Karpas-422 (cell line): ENCODE measurements at regions not wholly inside any gene's neighbourhood (a gene's known extent, or its start where the extent isn't known, plus 50 kb on each side); places are given as distances from the start of the nearest gene placed in this dataset.
"Not testable (repeated sequence)": the region's sequence is repeated elsewhere in the genome, so short reads cannot be mapped to it uniquely, and the experiment has no call there.

Source experiments
- DNase-seq: peaks from one replicate; pipeline ENCODE4 v3.0.0-alpha.2; 2015
- H2AFZ ChIP-seq: fragments of 200-600 bp; sonication (generic); 2 replicates; pipeline ENCODE4 v1.6.1; 2014; ENCODE audit warnings: antibody characterized with exemption, low read length, mixed read lengths
- H3K27ac ChIP-seq: fragments of 200-600 bp; sonication (generic); 2 replicates; pipeline ENCODE4 v1.5.1; 2014; ENCODE audit warnings: mild to moderate bottlenecking, low read length, moderate library complexity
- H3K27me3 ChIP-seq: fragments of 200-600 bp; sonication (generic); 2 replicates; pipeline ENCODE4 v1.6.1; 2014; ENCODE audit warnings: low read length, mixed read lengths
- H3K36me3 ChIP-seq: fragments of 200-600 bp; sonication (generic); 2 replicates; pipeline ENCODE4 v1.6.1; 2014; ENCODE audit warnings: low read length, mixed read lengths; ENCODE audit not compliant: insufficient read depth
- H3K4me1 ChIP-seq: fragments of 200-600 bp; sonication (generic); 2 replicates; pipeline ENCODE4 v1.6.1; 2014; ENCODE audit warnings: mild to moderate bottlenecking, low read length, mixed read lengths
- H3K4me2 ChIP-seq: fragments of 200-600 bp; sonication (generic); 2 replicates; pipeline ENCODE4 v1.6.1; 2014; ENCODE audit warnings: low read length, low read depth, mild to moderate bottlenecking; ENCODE audit not compliant: poor library complexity, severe bottlenecking
- H3K4me3 ChIP-seq: fragments of 200-600 bp; sonication (generic); 2 replicates; pipeline ENCODE4 v1.5.1; 2014; ENCODE audit warnings: mild to moderate bottlenecking, antibody characterized with exemption, low read length, mixed read lengths
- H3K79me2 ChIP-seq: fragments of 200-600 bp; sonication (generic); 2 replicates; pipeline ENCODE4 v1.6.1; 2014; ENCODE audit warnings: mild to moderate bottlenecking, low read length, mixed read lengths
- H3K9ac ChIP-seq: fragments of 200-600 bp; sonication (generic); 2 replicates; pipeline ENCODE4 v1.6.0; 2014; ENCODE audit warnings: low read length
- H3K9me2 ChIP-seq: fragments of 200-600 bp; sonication (generic), shearing (Covaris generic); replicated peaks from 2 replicates; pipeline ENCODE4 v1.6.0; 2014; ENCODE audit warnings: mild to moderate bottlenecking, low read length, moderate library complexity; ENCODE audit not compliant: insufficient read depth
- H3K9me3 ChIP-seq: fragments of 300-700, 200-600 bp; sonication (generic); 2 replicates; pipeline ENCODE4 v1.6.1; 2014; ENCODE audit warnings: low read length, mixed read lengths
- H4K20me1 ChIP-seq: fragments of 200-600 bp; sonication (generic); 2 replicates; pipeline ENCODE4 v1.6.1; 2014; ENCODE audit warnings: mild to moderate bottlenecking, antibody characterized with exemption, low read length, low read depth; ENCODE audit not compliant: insufficient read depth

DNA sequence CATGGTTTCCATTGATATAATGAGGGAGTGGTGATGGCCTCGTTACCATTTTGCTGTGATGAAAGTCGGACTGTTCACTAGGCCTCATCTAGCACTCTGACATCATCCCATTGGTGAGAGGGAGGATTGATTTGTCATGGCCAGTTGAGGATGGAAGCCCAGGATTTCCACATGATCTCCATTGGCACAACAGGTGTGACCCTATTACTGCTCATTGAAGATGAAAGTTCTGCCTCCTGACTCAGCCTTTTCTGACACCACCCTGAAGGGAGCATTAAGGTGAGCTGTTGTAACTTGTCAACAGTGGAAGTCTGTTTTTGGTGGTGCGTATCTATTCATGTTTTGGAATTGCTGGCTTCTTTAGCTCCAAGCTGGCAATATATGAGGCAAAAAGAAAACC, 144.2 kb downstream of the PABPC4L start:
- Histone ChIP-seq H3K9me2 (no peaks in the 10 kb centered on the region), H4K20me1 (no peaks in the 10 kb centered on the region), H2AFZ (no peak overlapping the region), H3K4me1 (no peaks in the 10 kb centered on the region), H3K9me3 (peaks cover 10% of the 10 kb centered on the region), H3K27me3 (no peaks in the 10 kb centered on the region), H3K4me3 (no peak overlapping the region), H3K36me3 (no peaks in the 10 kb centered on the region), H3K79me2 (no peaks in the 10 kb centered on the region), H3K9ac (no peak overlapping the region), H3K4me2 (no peak overlapping the region), H3K27ac (no peak overlapping the region)
- DNase-seq, result no peak

DNA sequence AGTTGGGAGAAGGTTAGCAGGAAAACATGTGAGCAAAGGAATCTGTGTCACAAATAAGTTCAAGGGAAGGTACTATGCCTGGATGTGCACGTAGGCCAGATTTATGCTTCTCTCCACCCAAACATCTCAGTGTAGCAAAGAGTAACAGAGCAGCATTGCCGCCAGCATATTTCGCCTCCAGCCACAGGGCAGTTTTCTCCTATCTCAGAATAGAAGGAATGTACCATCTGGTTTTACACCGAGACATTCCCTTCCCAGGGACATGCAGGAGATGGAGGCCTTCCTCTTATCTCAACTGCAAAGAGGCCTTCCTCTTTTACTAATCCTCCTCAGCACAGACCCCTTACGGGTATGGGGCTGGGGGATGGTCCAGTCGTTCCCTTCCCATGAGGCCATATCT, 155.4 kb downstream of the PABPC4L start:
- H3K79me2 ChIP-seq, H3K9ac ChIP-seq, H3K27ac ChIP-seq, H3K9me3 ChIP-seq, H3K4me1 ChIP-seq, H3K4me2 ChIP-seq, H3K27me3 ChIP-seq, H2AFZ ChIP-seq, H3K36me3 ChIP-seq, H3K4me3 ChIP-seq, H3K9me2 ChIP-seq, H4K20me1 ChIP-seq, DNase-seq: not testable (repeated sequence)

DNA sequence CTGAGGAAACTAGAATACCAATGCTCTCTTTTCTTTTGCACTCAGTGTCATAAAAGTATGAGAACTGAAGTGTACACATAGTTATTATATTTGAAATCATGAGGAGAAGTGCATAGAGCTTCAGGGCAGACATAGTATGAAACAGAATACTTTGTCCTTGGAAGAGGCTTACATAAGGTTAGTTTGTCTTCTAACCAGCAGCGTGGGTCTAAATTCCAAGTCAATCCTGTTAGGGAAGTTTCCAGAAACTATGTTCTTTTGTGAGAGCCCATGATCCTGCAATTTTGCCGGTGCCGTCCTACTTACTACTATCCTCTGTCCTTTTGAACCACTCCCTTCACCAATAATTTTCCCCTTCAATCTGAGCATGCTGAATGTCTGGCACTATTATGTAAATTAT, 156.2 kb downstream of the PABPC4L start:
- Histone ChIP-seq H3K27ac (no peak overlapping the region), H4K20me1 (no peaks in the 10 kb centered on the region), H3K4me1 (no peaks in the 10 kb centered on the region), H3K4me3 (no peak overlapping the region), H3K36me3 (no peaks in the 10 kb centered on the region), H3K9me3 (no peaks in the 10 kb centered on the region), H3K4me2 (no peak overlapping the region), H3K9me2 (no peaks in the 10 kb centered on the region), H3K27me3 (no peaks in the 10 kb centered on the region), H3K79me2 (no peaks in the 10 kb centered on the region), H3K9ac (no peak overlapping the region), H2AFZ (no peak overlapping the region)
- DNase-seq, result no peak

DNA sequence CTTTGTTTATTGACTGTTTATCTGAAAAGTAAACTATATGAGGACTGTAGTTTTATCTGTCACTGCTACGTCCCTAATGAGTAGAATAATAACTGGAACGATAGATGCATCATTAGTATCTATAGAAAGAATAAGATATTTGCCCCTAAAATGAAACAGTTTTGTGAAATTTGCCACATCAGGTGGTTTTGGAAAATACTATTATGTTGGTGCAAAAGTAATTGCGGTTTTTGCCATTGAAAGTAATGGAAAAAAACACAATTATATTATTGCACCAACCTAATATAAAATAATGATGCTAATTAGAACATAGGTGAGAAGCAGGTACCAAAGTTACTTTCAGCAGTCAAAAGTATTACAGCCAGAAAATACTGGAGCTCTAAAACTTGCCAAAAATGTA, 158.3 kb downstream of the PABPC4L start:
- Histone ChIP-seq H3K4me3 (no peak overlapping the region), H3K4me1 (no peaks in the 10 kb centered on the region), H3K27ac (no peak overlapping the region), H3K9ac (no peak overlapping the region), H3K4me2 (no peak overlapping the region), H4K20me1 (no peaks in the 10 kb centered on the region), H3K9me2 (no peaks in the 10 kb centered on the region), H3K36me3 (no peaks in the 10 kb centered on the region), H2AFZ (no peak overlapping the region), H3K79me2 (no peaks in the 10 kb centered on the region), H3K9me3 (no peaks in the 10 kb centered on the region), H3K27me3 (no peaks in the 10 kb centered on the region)
- DNase-seq, result no peak

DNA sequence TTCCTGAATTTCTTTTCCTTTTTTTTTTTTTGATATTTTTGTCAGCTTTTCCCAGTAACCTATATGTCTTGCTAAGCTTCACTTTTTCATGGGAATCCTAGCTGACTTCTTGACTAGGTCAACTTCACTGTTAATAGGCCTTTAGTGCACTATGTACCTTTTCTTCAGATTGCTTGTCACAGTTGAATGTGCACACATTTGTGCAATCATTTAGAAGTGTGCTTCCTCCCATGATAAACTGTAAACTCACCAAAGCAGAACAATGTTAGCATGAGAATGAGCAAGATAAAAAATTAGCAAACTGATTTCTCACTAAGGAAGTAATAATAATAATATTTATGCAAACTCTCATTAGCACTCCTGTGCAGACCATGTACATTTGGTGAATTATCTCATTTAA, 173.2 kb downstream of the PABPC4L start:
- no peaks in the 10 kb centered on the region for H3K79me2 ChIP-seq
- H3K4me3 ChIP-seq, result no peak overlapping the region
- H3K27ac ChIP-seq, result no peak overlapping the region
- no peaks in the 10 kb centered on the region for H4K20me1 ChIP-seq
- H2AFZ ChIP-seq, result no peak overlapping the region
- H3K27me3 ChIP-seq, result no peaks in the 10 kb centered on the region
- no peak overlapping the region for H3K9ac ChIP-seq
- no peaks in the 10 kb centered on the region; the same call in 1 of the 2 replicates for H3K4me1 ChIP-seq
- H3K4me2 ChIP-seq, result no peak overlapping the region
- no peaks in the 10 kb centered on the region for H3K36me3 ChIP-seq
- no peaks in the 10 kb centered on the region for H3K9me3 ChIP-seq
- no peak for DNase-seq
- H3K9me2 ChIP-seq, result no peaks in the 10 kb centered on the region

DNA sequence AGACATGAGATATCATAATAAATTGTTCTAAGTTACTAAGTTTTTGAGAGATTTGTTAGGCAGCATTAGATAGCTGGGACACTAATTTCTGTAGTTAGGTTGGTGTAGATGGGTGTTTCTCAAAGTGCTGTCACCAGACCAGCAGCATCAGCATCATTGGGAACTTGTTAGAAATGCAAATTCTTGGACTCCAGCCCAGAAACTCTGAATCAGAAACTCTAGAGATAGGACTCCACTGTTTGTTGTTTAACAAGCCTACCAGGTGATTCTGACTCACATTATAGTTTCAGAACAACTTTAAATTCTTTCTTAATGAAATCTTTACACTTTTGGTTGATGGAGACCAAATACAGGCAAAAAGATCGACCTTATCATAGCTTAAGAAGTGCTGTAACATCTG, 173.7 kb downstream of the PABPC4L start:
- Histone ChIP-seq H3K79me2 (no peaks in the 10 kb centered on the region), H2AFZ (peak overlapping the region; percentile 50; the same call in 1 of the 2 replicates), H3K9ac (no peak overlapping the region)

DNA sequence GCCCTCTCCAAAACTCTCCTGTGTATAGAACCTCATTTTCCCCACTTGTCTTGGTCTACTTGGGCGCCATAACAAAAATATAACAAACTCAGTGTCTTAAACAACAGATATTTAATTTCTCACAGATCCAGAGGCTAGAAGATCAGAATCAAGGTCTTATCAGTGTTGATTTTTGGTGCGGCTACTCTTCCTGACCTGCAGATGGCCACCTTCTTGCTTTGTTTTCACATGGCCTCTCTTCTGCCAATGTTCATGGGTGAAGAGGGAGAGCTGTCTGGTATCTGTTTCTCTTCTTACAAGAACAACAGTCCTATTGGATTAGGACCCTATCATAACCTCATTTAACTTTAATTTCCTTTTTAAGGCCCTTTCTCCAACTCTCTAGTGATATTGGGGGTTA, 177.3 kb downstream of the PABPC4L start:
- no peaks in the 10 kb centered on the region for H3K9me2 ChIP-seq
- H3K79me2 ChIP-seq, result no peaks in the 10 kb centered on the region
- no peak for DNase-seq
- no peaks in the 10 kb centered on the region; the same call in 1 of the 2 replicates for H3K4me1 ChIP-seq
- no peak overlapping the region for H3K4me3 ChIP-seq
- H3K27me3 ChIP-seq, result no peaks in the 10 kb centered on the region
- H4K20me1 ChIP-seq, result no peaks in the 10 kb centered on the region
- H3K36me3 ChIP-seq, result no peaks in the 10 kb centered on the region
- no peak overlapping the region for H3K9ac ChIP-seq
- no peak overlapping the region for H3K27ac ChIP-seq
- H3K9me3 ChIP-seq, result no peaks in the 10 kb centered on the region
- no peak overlapping the region for H3K4me2 ChIP-seq
- H2AFZ ChIP-seq, result no peak overlapping the region

More for the DNA sequence above, 173.7 kb downstream of the PABPC4L start:
- no peak overlapping the region for H3K27ac ChIP-seq
- no peaks in the 10 kb centered on the region for H3K9me3 ChIP-seq
- H3K4me3 ChIP-seq, result no peak overlapping the region
- no peaks in the 10 kb centered on the region for H3K36me3 ChIP-seq
- no peaks in the 10 kb centered on the region for H3K27me3 ChIP-seq
- no peaks in the 10 kb centered on the region for H4K20me1 ChIP-seq
- DNase-seq, result no peak
- no peaks in the 10 kb centered on the region; the same call in 1 of the 2 replicates for H3K4me1 ChIP-seq
- H3K4me2 ChIP-seq, result no peak overlapping the region
- H3K9me2 ChIP-seq, result no peaks in the 10 kb centered on the region

DNA sequence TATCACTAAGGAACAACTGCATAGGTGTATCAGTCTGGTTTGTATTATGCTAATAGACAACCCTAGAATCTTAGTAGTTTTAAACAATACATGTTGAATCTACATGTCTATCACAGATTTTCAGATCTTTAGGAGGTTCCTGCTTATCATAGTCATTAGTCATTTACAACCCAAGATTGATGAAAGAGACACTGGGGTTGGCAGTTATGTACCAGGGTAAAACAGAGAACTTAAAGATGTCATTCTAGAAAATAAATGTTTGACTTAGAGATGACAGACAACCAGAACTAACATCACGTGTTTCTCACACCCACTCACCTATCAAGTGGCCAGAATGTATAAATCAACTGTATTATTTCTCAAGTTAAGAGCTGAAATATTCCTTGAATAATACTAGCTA, 181.9 kb downstream of the PABPC4L start:
- H3K36me3 ChIP-seq, result no peaks in the 10 kb centered on the region
- no peaks in the 10 kb centered on the region for H3K27me3 ChIP-seq
- no peaks in the 10 kb centered on the region for H3K9me2 ChIP-seq
- no peak overlapping the region for H3K27ac ChIP-seq
- no peaks in the 10 kb centered on the region for H3K79me2 ChIP-seq
- H3K4me1 ChIP-seq, result no peaks in the 10 kb centered on the region
- no peak overlapping the region for H3K4me2 ChIP-seq
- no peak for DNase-seq
- no peak overlapping the region for H2AFZ ChIP-seq
- H3K9ac ChIP-seq, result no peak overlapping the region
- H4K20me1 ChIP-seq, result no peaks in the 10 kb centered on the region
- H3K4me3 ChIP-seq, result no peak overlapping the region
- no peaks in the 10 kb centered on the region for H3K9me3 ChIP-seq

DNA sequence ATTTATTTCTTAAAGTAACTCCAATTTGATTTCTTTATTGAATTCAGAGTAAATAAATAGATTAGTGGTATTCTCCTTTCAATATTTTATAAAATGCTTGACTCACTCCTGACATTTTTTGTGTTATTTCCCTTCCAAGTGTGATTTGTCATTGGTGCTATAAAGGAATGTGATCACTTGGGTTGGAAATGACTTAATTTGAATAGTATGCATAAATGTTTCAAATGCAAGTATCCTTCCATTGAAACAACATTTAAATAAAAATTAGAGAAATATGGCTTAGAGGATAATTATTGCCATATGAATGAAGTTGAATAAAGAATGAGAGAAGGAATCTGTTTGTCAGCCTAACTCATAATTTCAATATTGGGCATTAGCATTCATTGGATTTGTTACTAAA, 182.7 kb downstream of the PABPC4L start:
- Histone ChIP-seq H3K36me3 (no peaks in the 10 kb centered on the region), H3K4me2 (no peak overlapping the region), H3K9me3 (no peaks in the 10 kb centered on the region), H3K27ac (no peak overlapping the region), H3K27me3 (no peaks in the 10 kb centered on the region), H3K79me2 (no peaks in the 10 kb centered on the region), H3K4me3 (no peak overlapping the region), H3K9me2 (no peaks in the 10 kb centered on the region), H2AFZ (no peak overlapping the region), H3K9ac (no peak overlapping the region), H3K4me1 (no peaks in the 10 kb centered on the region), H4K20me1 (no peaks in the 10 kb centered on the region)
- DNase-seq, result no peak
